ENCODE measurements at regions not wholly inside any gene's neighbourhood (a gene's known extent, or its start where the extent isn't known, plus 50 kb on each side); places are given as distances from the start of the nearest gene placed in this dataset.

DNA sequence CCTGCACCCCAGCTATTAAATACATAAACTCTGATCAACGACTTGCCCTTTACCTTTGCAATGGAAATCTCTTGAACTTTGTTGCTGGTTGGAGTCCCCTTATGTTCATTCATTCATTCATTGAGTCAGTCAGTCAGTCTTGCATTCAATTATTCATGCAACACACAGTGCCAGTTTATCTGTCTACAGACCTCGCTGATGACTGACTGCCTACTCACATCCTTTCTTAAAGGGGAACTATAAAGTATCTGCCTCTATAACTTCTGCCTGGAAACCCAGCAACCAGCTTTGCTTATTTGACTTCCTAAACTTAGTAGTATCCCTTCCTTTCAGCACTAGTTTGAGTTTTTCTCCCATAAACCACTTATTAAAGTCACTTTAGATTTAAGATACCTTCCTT is 620.8 kb upstream of the ADGRL3 start:
- Histone ChIP-seq H3K4me3 (replicated peaks in 1 of 3; ENCODE audit: insufficient read depth in 1 of 3, low read depth in 2 of 3, low read length in 3 of 3) (no peak overlapping the region), H3K9ac (ENCODE audit: insufficient read depth, low read depth, low read length) (no peak overlapping the region), H3K27ac (ENCODE audit: extremely low read length, insufficient read depth, low read length) (no peak overlapping the region), H3K4me2 (ENCODE audit: low read depth, low read length) (no peak overlapping the region), H3K4me1 (ENCODE audit: insufficient read depth, low read length) (no peaks in the 10 kb centered on the region), H3K36me3 (replicated peaks in 1 of 2; ENCODE audit: control insufficient read depth in 1 of 2, insufficient read depth in 2 of 2, low read length in 2 of 2) (no peaks in the 10 kb centered on the region), H3K9me3 (ENCODE audit: low read length) (peaks cover 12% of the 10 kb centered on the region; the same call in 1 of the 2 replicates), H2AFZ (ENCODE audit: low read length) (no peak overlapping the region), H3K27me3 (ENCODE audit: control insufficient read depth in 1 of 2, insufficient read depth in 2 of 2, low read length in 2 of 2) (no peaks in the 10 kb centered on the region; a peak in 1 of 5 replicates), H3K79me2 (ENCODE audit: insufficient read depth, low read length) (no peaks in the 10 kb centered on the region), H4K20me1 (ENCODE audit: insufficient read depth, low read length) (no peaks in the 10 kb centered on the region)
- in situ Hi-C loops (cut with HindIII; ENCODE audit: extremely low pct_ligation_motif_present, low pct_unique_long_range_greater_than_20kb): no loop called here
- CTCF ChIA-PET (ENCODE audit: low intra/inter-chr PET ratio, low total read pairs): no interaction called here
- 0% methylated on average over 2 of the region's 2 CpGs for WGBS (ENCODE audit: low lambda C conversion rate)
- ATAC-seq (no peak), DNase-seq (ENCODE audit: low spot score) (no peak), FAIRE-seq (no peak)
- no TSS peak for BruUV-seq (replicated peaks)
- intact Hi-C loops (cut with micrococcal nuclease; ENCODE audit: unreplicated experiment): no loop called here
- TF ChIP-seq ZNF34 (CRISPR knock-in tag; IDR thresholded peaks at IDR 0.05; ENCODE audit: borderline replicate concordance) (no peak), FOXJ3 (CRISPR knock-in tag; IDR thresholded peaks at IDR 0.05; ENCODE audit: borderline replicate concordance) (no peak), ZNF83 (CRISPR knock-in tag; IDR thresholded peaks at IDR 0.05; ENCODE audit: borderline replicate concordance) (no peak), KLF15 (CRISPR knock-in tag; IDR thresholded peaks at IDR 0.05; ENCODE audit: borderline replicate concordance) (no peak), ZBTB21 (CRISPR knock-in tag; IDR thresholded peaks at IDR 0.05) (no peak), SYNCRIP (IDR thresholded peaks at IDR 0.05; ENCODE audit: insufficient read depth, low read depth, low read length) (no peak)
- TF ChIP-seq, protein P1, sequence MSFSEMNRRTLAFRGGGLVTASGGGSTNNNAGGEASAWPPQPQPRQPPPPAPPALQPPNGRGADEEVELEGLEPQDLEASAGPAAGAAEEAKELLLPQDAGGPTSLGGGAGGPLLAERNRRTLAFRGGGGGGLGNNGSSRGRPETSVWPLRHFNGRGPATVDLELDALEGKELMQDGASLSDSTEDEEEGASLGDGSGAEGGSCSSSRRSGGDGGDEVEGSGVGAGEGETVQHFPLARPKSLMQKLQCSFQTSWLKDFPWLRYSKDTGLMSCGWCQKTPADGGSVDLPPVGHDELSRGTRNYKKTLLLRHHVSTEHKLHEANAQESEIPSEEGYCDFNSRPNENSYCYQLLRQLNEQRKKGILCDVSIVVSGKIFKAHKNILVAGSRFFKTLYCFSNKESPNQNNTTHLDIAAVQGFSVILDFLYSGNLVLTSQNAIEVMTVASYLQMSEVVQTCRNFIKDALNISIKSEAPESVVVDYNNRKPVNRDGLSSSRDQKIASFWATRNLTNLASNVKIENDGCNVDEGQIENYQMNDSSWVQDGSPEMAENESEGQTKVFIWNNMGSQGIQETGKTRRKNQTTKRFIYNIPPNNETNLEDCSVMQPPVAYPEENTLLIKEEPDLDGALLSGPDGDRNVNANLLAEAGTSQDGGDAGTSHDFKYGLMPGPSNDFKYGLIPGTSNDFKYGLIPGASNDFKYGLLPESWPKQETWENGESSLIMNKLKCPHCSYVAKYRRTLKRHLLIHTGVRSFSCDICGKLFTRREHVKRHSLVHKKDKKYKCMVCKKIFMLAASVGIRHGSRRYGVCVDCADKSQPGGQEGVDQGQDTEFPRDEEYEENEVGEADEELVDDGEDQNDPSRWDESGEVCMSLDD (CRISPR knock-in tag; IDR thresholded peaks at IDR 0.05; ENCODE audit: borderline replicate concordance): no peak
- TF ChIP-seq, protein P2, sequence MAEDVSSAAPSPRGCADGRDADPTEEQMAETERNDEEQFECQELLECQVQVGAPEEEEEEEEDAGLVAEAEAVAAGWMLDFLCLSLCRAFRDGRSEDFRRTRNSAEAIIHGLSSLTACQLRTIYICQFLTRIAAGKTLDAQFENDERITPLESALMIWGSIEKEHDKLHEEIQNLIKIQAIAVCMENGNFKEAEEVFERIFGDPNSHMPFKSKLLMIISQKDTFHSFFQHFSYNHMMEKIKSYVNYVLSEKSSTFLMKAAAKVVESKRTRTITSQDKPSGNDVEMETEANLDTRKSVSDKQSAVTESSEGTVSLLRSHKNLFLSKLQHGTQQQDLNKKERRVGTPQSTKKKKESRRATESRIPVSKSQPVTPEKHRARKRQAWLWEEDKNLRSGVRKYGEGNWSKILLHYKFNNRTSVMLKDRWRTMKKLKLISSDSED (CRISPR knock-in tag; IDR thresholded peaks at IDR 0.05): no peak
- POLR2A ChIA-PET: no interaction called here
